RWPE2 (cell line): ENCODE measurements at regions not wholly inside any gene's neighbourhood (a gene's known extent, or its start where the extent isn't known, plus 50 kb on each side); places are given as distances from the start of the nearest gene placed in this dataset.

Source experiments
- ATAC-seq: fragments of 200-7000 bp; cut with Tn5 transposase; 3 replicates; pipeline ENCODE4 v1.9.1; 2021; ENCODE audit warnings: low read depth
- DNase-seq: peaks from one replicate; pipeline ENCODE4 v3.0.0-alpha.2; 2020; ENCODE audit warnings: low spot score
- H3K27ac ChIP-seq: fragments of 450-650 bp; 2 replicates; pipeline ENCODE4 v1.5.1; 2017; ENCODE audit warnings: mild to moderate bottlenecking; ENCODE audit not compliant: poor library complexity, severe bottlenecking
- H3K27me3 ChIP-seq: fragments of 250-450 bp; sonication (Bioruptor Pico); 2 replicates; pipeline ENCODE4 v1.5.1; 2021; ENCODE audit warnings: mild to moderate bottlenecking, moderate library complexity; ENCODE audit not compliant: insufficient read depth, poor library complexity, severe bottlenecking
- H3K36me3 ChIP-seq: fragments of 250-450 bp; sonication (Bioruptor Pico); 2 replicates; pipeline ENCODE4 v1.5.1; 2020; ENCODE audit warnings: low read depth, mild to moderate bottlenecking, moderate library complexity
- H3K4me1 ChIP-seq: fragments of 250-450 bp; sonication (Bioruptor Pico); 2 replicates; pipeline ENCODE4 v1.5.1; 2021; ENCODE audit warnings: mild to moderate bottlenecking, moderate library complexity; ENCODE audit not compliant: insufficient read depth, poor library complexity, severe bottlenecking
- H3K4me3 ChIP-seq: fragments of 250-450 bp; sonication (Bioruptor Pico); 2 replicates; pipeline ENCODE4 v1.5.1; 2021; ENCODE audit warnings: mild to moderate bottlenecking, moderate library complexity; ENCODE audit not compliant: severe bottlenecking
- H3K9me3 ChIP-seq: fragments of 250-450 bp; sonication (Bioruptor Pico); 2 replicates; pipeline ENCODE4 v1.5.1; 2021; ENCODE audit warnings: mild to moderate bottlenecking, moderate library complexity; ENCODE audit not compliant: severe bottlenecking
- CTCF ChIP-seq: fragments of 450-650 bp; IDR thresholded peaks from one replicate; pipeline ENCODE4 v1.5.1; 2017; ENCODE audit warnings: mild to moderate bottlenecking, moderate library complexity; ENCODE audit not compliant: poor library complexity, severe bottlenecking

GRCh38 chr1:201630582-201630981, 91.7 kb downstream of the NAV1 start:
- no peak for DNase-seq
- no peak for ATAC-seq
- Histone ChIP-seq H3K9me3 (no peaks in the 10 kb centered on the region), H3K36me3 (no peaks in the 10 kb centered on the region), H3K4me3 (no peak overlapping the region), H3K4me1 (no peaks in the 10 kb centered on the region), H3K27ac (no peak overlapping the region), H3K27me3 (no peaks in the 10 kb centered on the region)
- TF ChIP-seq CTCF, result no peak

DNA sequence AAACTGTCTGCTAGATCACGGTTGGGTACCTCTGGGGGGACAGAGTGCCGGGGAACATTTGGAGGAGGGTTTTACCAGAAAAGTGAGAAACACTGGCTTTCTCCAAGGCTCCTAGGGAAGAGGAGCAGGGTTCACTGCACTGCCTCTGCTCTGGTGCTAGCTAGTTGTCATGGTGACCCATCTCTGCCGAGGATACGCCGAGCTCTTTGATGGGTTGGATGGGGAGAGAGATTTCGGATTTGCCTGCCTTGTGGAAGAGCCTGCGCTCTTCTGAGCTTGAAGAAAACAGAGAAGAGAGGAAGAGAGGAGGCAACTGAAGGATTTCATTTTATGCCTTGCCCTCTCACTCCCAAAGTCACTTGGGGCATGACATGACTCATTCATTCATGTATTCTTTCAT, 92.1 kb downstream of the NAV1 start:
- Histone ChIP-seq H3K9me3 (no peaks in the 10 kb centered on the region), H3K36me3 (no peaks in the 10 kb centered on the region), H3K4me3 (no peak overlapping the region), H3K27ac (no peak overlapping the region), H3K27me3 (no peaks in the 10 kb centered on the region), H3K4me1 (no peaks in the 10 kb centered on the region)
- DNase-seq (no peak), ATAC-seq (no peak)
- TF ChIP-seq CTCF, result no peak

- TF ChIP-seq CTCF, result no peak
- Histone ChIP-seq H3K36me3 (no peaks in the 10 kb centered on the region), H3K27ac (no peak overlapping the region), H3K9me3 (no peaks in the 10 kb centered on the region), H3K27me3 (no peaks in the 10 kb centered on the region), H3K4me1 (no peaks in the 10 kb centered on the region), H3K4me3 (no peak overlapping the region)
- no peak for ATAC-seq
- DNase-seq, result no peak
Observed at GRCh38 chr1:201632364-201632952, 93.5 kb downstream of the NAV1 start.

GRCh38 chr1:201633297-201633696, 94.4 kb downstream of the NAV1 start:
- Histone ChIP-seq H3K4me3 (no peak overlapping the region), H3K4me1 (no peaks in the 10 kb centered on the region), H3K27ac (no peak overlapping the region), H3K9me3 (no peaks in the 10 kb centered on the region), H3K27me3 (no peaks in the 10 kb centered on the region), H3K36me3 (no peaks in the 10 kb centered on the region)
- no peak for TF ChIP-seq CTCF
- ATAC-seq (no peak), DNase-seq (no peak)

- no peaks in the 10 kb centered on the region for H3K36me3 ChIP-seq
- DNase-seq, result no peak
- no peaks in the 10 kb centered on the region for H3K27me3 ChIP-seq
- ATAC-seq, result no peak
- no peak for TF ChIP-seq CTCF
- no peak overlapping the region for H3K27ac ChIP-seq
- no peak overlapping the region for H3K4me3 ChIP-seq
- H3K4me1 ChIP-seq, result no peaks in the 10 kb centered on the region
- no peaks in the 10 kb centered on the region for H3K9me3 ChIP-seq
Observed at GRCh38 chr1:201633811-201634210, 94.9 kb downstream of the NAV1 start.
